HCT116 (cell line): ENCODE measurements at regions not wholly inside any gene's neighbourhood (a gene's known extent, or its start where the extent isn't known, plus 50 kb on each side); places are given as distances from the start of the nearest gene placed in this dataset.

Experiments used
- ATF3 ChIP-seq: IDR thresholded peaks from 2 replicates; pipeline ENCODE4 v1.6.1; 2012
- CTCF ChIP-seq, 3 experiments: fragments of 200-600 bp in 1 of 3; sonication (generic) in 1 of 3; IDR thresholded peaks in 2 of 3; conservative IDR thresholded peaks in 1 of 3; 2 replicates each; pipeline ENCODE4 v1.5.1; 2012 to 2017; ENCODE audit warnings: low read depth in 2 of 3, low read length in 2 of 3, antibody characterized with exemption in 1 of 3, borderline replicate concordance in 1 of 3, control low read depth in 1 of 3, mild to moderate bottlenecking in 1 of 3, mixed read lengths in 1 of 3, mixed run types in 1 of 3, moderate library complexity in 1 of 3; ENCODE audit not compliant: insufficient read depth in 1 of 3
- EZH2phosphoT487 ChIP-seq: fragments of 200-600 bp; IDR thresholded peaks from 2 replicates; pipeline ENCODE4 v1.6.1; 2018; ENCODE audit warnings: antibody characterized with exemption, borderline replicate concordance
- POLR2A ChIP-seq: IDR thresholded peaks from 2 replicates; pipeline ENCODE4 v1.7.0; 2011; ENCODE audit warnings: borderline replicate concordance; ENCODE audit not compliant: insufficient read depth, insufficient read length; ENCODE audit errors: extremely low read depth
- POLR2AphosphoS5 ChIP-seq: IDR thresholded peaks from 2 replicates; pipeline ENCODE4 v1.6.1; 2011; ENCODE audit warnings: mild to moderate bottlenecking, low read depth, low read length, moderate library complexity

- TF ChIP-seq ATF3 (no peak), CTCF (IDR thresholded peaks at IDR 0.05 in 2 of 3, conservative IDR thresholded peaks at IDR 0.05 in 1 of 3; ENCODE audit: borderline replicate concordance in 1 of 3, insufficient read depth in 1 of 3, low read depth in 2 of 3, low read length in 2 of 3) (no peak), POLR2A (no peak), POLR2AphosphoS5 (no peak), EZH2phosphoT487 (no peak)
These were observed 89.2 kb upstream of the COL5A2 start for GRCh38 chr2:189268763-189269162.
